Activated CD8-positive, alpha-beta memory T cell treated with anti-CD3 and anti-CD28 coated beads, Interleukin-2, amount 10 ng/mL, durations not matched to agents 7 days and 5 days (primary cell): ENCODE measurements at regions not wholly inside any gene's neighbourhood (a gene's known extent, or its start where the extent isn't known, plus 50 kb on each side); places are given as distances from the start of the nearest gene placed in this dataset.
"Not testable (repeated sequence)": the region's sequence is repeated elsewhere in the genome, so short reads cannot be mapped to it uniquely, and the experiment has no call there.

Experiments
- ATAC-seq: fragments of 150-1000 bp; cut with Tn5 transposase; one replicate; pipeline ENCODE4 v1.10.0; 2021; ENCODE audit warnings: moderate library complexity
- CTCF ChIA-PET: fragments of 350-600 bp; sonication (Branson Sonifier 250); formaldehyde crosslinking; loops from one replicate; lab custom pipeline; 2021; ENCODE audit warnings: antibody characterized with exemption; lab: Charles Lee
- DNase-seq: peaks from one replicate; pipeline ENCODE4 v3.0.0-alpha.2; 2020
- H3K27ac Mint-ChIP-seq: one replicate; pipeline ENCODE4 v1.8.0; 2021; ENCODE audit warnings: mild to moderate bottlenecking, mixed read lengths
- H3K27me3 Mint-ChIP-seq: one replicate; pipeline ENCODE4 v1.8.0; 2021; ENCODE audit warnings: mixed read lengths
- H3K36me3 Mint-ChIP-seq: one replicate; pipeline ENCODE4 v1.8.0; 2021; ENCODE audit warnings: mild to moderate bottlenecking, mixed read lengths
- H3K4me1 Mint-ChIP-seq: one replicate; pipeline ENCODE4 v1.8.0; 2021; ENCODE audit warnings: mixed read lengths
- H3K4me3 Mint-ChIP-seq: one replicate; pipeline ENCODE4 v1.8.0; 2021; ENCODE audit warnings: mild to moderate bottlenecking, moderate library complexity, mixed read lengths
- H3K9me3 Mint-ChIP-seq: one replicate; pipeline ENCODE4 v1.8.0; 2022; ENCODE audit warnings: low read depth, mixed read lengths

GRCh38 chr5:122209601-122210000 lies 80.3 kb downstream of the ZNF474 start:
- H3K4me1 Mint-ChIP-seq, ATAC-seq, H3K27ac Mint-ChIP-seq, H3K4me3 Mint-ChIP-seq, DNase-seq, CTCF ChIA-PET, H3K27me3 Mint-ChIP-seq, H3K9me3 Mint-ChIP-seq, H3K36me3 Mint-ChIP-seq: not testable (repeated sequence)

GRCh38 chr5:122218778-122219177 lies 89.4 kb downstream of the ZNF474 start:
- ATAC-seq (no peak), DNase-seq (no peak)
- H3K27me3 Mint-ChIP-seq, result no peaks in the 10 kb centered on the region
- H3K9me3 Mint-ChIP-seq, result no peaks in the 10 kb centered on the region
- CTCF ChIA-PET, result no interaction called here
- no peaks in the 10 kb centered on the region for H3K4me1 Mint-ChIP-seq
- no peaks in the 10 kb centered on the region for H3K36me3 Mint-ChIP-seq
- H3K4me3 Mint-ChIP-seq, result no peak overlapping the region
- H3K27ac Mint-ChIP-seq, result no peak overlapping the region

GRCh38 chr5:122219436-122220166 lies 90.3 kb downstream of the ZNF474 start:
- no peak for ATAC-seq
- Mint-ChIP-seq H3K27me3 (no peaks in the 10 kb centered on the region), H3K4me3 (no peak overlapping the region), H3K27ac (no peak overlapping the region), H3K9me3 (no peaks in the 10 kb centered on the region), H3K4me1 (no peaks in the 10 kb centered on the region), H3K36me3 (no peaks in the 10 kb centered on the region)
- DNase-seq, result no peak
- CTCF ChIA-PET, result no interaction called here

GRCh38 chr5:122220511-122220910 lies 91.2 kb downstream of the ZNF474 start:
- no peaks in the 10 kb centered on the region for H3K4me1 Mint-ChIP-seq
- H3K27me3 Mint-ChIP-seq, result no peaks in the 10 kb centered on the region
- H3K36me3 Mint-ChIP-seq, result no peaks in the 10 kb centered on the region
- no peak overlapping the region for H3K27ac Mint-ChIP-seq
- CTCF ChIA-PET, result no interaction called here
- H3K9me3 Mint-ChIP-seq, result no peaks in the 10 kb centered on the region
- ATAC-seq (no peak), DNase-seq (no peak)
- H3K4me3 Mint-ChIP-seq, result no peak overlapping the region

- no peak for DNase-seq
- H3K27ac Mint-ChIP-seq, result no peak overlapping the region
- no peaks in the 10 kb centered on the region for H3K27me3 Mint-ChIP-seq
- no peak overlapping the region for H3K4me3 Mint-ChIP-seq
- no peak for ATAC-seq
- H3K36me3 Mint-ChIP-seq, result no peaks in the 10 kb centered on the region
- no peaks in the 10 kb centered on the region for H3K9me3 Mint-ChIP-seq
- H3K4me1 Mint-ChIP-seq, result no peaks in the 10 kb centered on the region
- CTCF ChIA-PET, result no interaction called here
Observed at GRCh38 chr5:122221857-122222256, 90.2 kb upstream of the SNCAIP start.

GRCh38 chr5:122222580-122222979 lies 89.5 kb upstream of the SNCAIP start:
- Mint-ChIP-seq H3K27ac (no peak overlapping the region), H3K4me3 (no peak overlapping the region), H3K9me3 (no peaks in the 10 kb centered on the region), H3K4me1 (no peaks in the 10 kb centered on the region), H3K36me3 (no peaks in the 10 kb centered on the region), H3K27me3 (no peaks in the 10 kb centered on the region)
- ATAC-seq, result no peak
- CTCF ChIA-PET, result no interaction called here
- DNase-seq, result no peak

GRCh38 chr5:122228728-122229392 lies 83.2 kb upstream of the SNCAIP start:
- Mint-ChIP-seq H3K9me3 (no peaks in the 10 kb centered on the region), H3K4me1 (no peaks in the 10 kb centered on the region), H3K36me3 (no peaks in the 10 kb centered on the region), H3K27ac (no peak overlapping the region), H3K27me3 (no peaks in the 10 kb centered on the region), H3K4me3 (no peak overlapping the region)
- ATAC-seq, result no peak
- no peak for DNase-seq
- CTCF ChIA-PET, result no interaction called here

- Mint-ChIP-seq H3K27ac (no peak overlapping the region), H3K4me3 (no peak overlapping the region), H3K4me1 (no peaks in the 10 kb centered on the region), H3K36me3 (no peaks in the 10 kb centered on the region), H3K9me3 (no peaks in the 10 kb centered on the region), H3K27me3 (no peaks in the 10 kb centered on the region)
- ATAC-seq (no peak), DNase-seq (no peak)
- CTCF ChIA-PET, result no interaction called here
Observed at GRCh38 chr5:122229551-122229950, 82.5 kb upstream of the SNCAIP start.

- Mint-ChIP-seq H3K27ac (no peak overlapping the region), H3K27me3 (no peaks in the 10 kb centered on the region), H3K36me3 (no peaks in the 10 kb centered on the region), H3K4me1 (no peaks in the 10 kb centered on the region), H3K9me3 (no peaks in the 10 kb centered on the region), H3K4me3 (no peak overlapping the region)
- CTCF ChIA-PET, result no interaction called here
- ATAC-seq (no peak), DNase-seq (no peak)
Observed at GRCh38 chr5:122236270-122237040, 75.6 kb upstream of the SNCAIP start.

GRCh38 chr5:122237906-122238305 lies 74.1 kb upstream of the SNCAIP start:
- no peak for DNase-seq
- Mint-ChIP-seq H3K27me3 (no peaks in the 10 kb centered on the region), H3K9me3 (no peaks in the 10 kb centered on the region), H3K36me3 (no peaks in the 10 kb centered on the region), H3K4me1 (no peaks in the 10 kb centered on the region), H3K27ac (no peak overlapping the region), H3K4me3 (no peak overlapping the region)
- no peak for ATAC-seq
- CTCF ChIA-PET, result no interaction called here

GRCh38 chr5:122252319-122252718 lies 59.7 kb upstream of the SNCAIP start:
- H3K4me1 Mint-ChIP-seq, result no peaks in the 10 kb centered on the region
- CTCF ChIA-PET, result no interaction called here
- no peak for ATAC-seq
- H3K36me3 Mint-ChIP-seq, result no peaks in the 10 kb centered on the region
- no peak for DNase-seq
- no peak overlapping the region for H3K27ac Mint-ChIP-seq
- H3K4me3 Mint-ChIP-seq, result no peak overlapping the region
- H3K9me3 Mint-ChIP-seq, result peaks cover 12% of the 10 kb centered on the region
- no peaks in the 10 kb centered on the region for H3K27me3 Mint-ChIP-seq

GRCh38 chr5:122253794-122254193 lies 58.2 kb upstream of the SNCAIP start:
- H3K9me3 Mint-ChIP-seq, result peaks cover 12% of the 10 kb centered on the region
- H3K27me3 Mint-ChIP-seq, result no peaks in the 10 kb centered on the region
- H3K27ac Mint-ChIP-seq, result no peak overlapping the region
- no peaks in the 10 kb centered on the region for H3K36me3 Mint-ChIP-seq
- no peaks in the 10 kb centered on the region for H3K4me1 Mint-ChIP-seq
- H3K4me3 Mint-ChIP-seq, result no peak overlapping the region
- ATAC-seq (no peak), DNase-seq (no peak)
- CTCF ChIA-PET, result no interaction called here

GRCh38 chr5:122256388-122256787 lies 55.6 kb upstream of the SNCAIP start:
- Mint-ChIP-seq H3K4me3 (no peak overlapping the region), H3K27ac (no peak overlapping the region), H3K27me3 (no peaks in the 10 kb centered on the region), H3K9me3 (peaks cover 11% of the 10 kb centered on the region), H3K4me1 (no peaks in the 10 kb centered on the region), H3K36me3 (no peaks in the 10 kb centered on the region)
- no peak for DNase-seq
- no peak for ATAC-seq
- CTCF ChIA-PET, result no interaction called here

- ATAC-seq, result no peak
- H3K36me3 Mint-ChIP-seq, result no peaks in the 10 kb centered on the region
- H3K4me1 Mint-ChIP-seq, result no peaks in the 10 kb centered on the region
- no peak overlapping the region for H3K4me3 Mint-ChIP-seq
- H3K9me3 Mint-ChIP-seq, result peaks cover 11% of the 10 kb centered on the region
- DNase-seq, result no peak
- H3K27me3 Mint-ChIP-seq, result no peaks in the 10 kb centered on the region
- CTCF ChIA-PET, result no interaction called here
- H3K27ac Mint-ChIP-seq, result no peak overlapping the region
Observed at GRCh38 chr5:122257000-122257399, 55.0 kb upstream of the SNCAIP start.
